ENCODE measurements at regions not wholly inside any gene's neighbourhood (a gene's known extent, or its start where the extent isn't known, plus 50 kb on each side); places are given as distances from the start of the nearest gene placed in this dataset.
"Not testable (repeated sequence)": the region's sequence is repeated elsewhere in the genome, so short reads cannot be mapped to it uniquely, and the experiment has no call there.

DNA sequence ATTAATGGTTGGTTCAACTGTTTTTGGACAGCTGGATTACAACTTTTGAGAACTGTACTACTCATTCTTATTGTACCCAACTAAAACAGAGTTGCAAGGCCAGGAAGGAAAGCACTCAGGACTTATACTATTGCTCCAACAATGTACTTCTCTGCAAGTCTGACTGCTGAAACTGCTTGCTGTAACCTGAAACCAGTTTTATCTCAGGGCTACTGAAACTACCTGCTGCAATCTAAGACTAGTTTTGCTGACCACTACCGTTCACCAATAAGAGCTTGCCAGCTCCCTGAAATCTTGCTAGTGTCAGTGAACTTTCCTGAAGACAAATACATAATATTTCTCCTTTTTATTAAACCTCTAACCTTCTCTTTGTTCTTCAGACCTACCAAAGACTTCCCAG is 157.3 kb downstream of the CDCA7 start:
- Histone ChIP-seq H3K4me3 (ENCODE audit: low read length in 2 of 2) (no peak overlapping the region), H3K27ac (ENCODE audit: low read length) (no peak overlapping the region), H3K36me3 (ENCODE audit: control insufficient read depth in 2 of 2, insufficient read depth in 2 of 2, low read length in 2 of 2) (no peaks in the 10 kb centered on the region), H3K9ac (ENCODE audit: low read length in 2 of 2) (no peak overlapping the region), H3K4me1 (ENCODE audit: control insufficient read depth, insufficient read depth, low read length) (no peaks in the 10 kb centered on the region), H3K27me3 (ENCODE audit: control insufficient read depth in 1 of 2, insufficient read depth in 2 of 2, low read length in 2 of 2) (no peaks in the 10 kb centered on the region), H3K9me3 (ENCODE audit: control insufficient read depth in 2 of 2, low read length in 2 of 2) (no peaks in the 10 kb centered on the region)

DNA sequence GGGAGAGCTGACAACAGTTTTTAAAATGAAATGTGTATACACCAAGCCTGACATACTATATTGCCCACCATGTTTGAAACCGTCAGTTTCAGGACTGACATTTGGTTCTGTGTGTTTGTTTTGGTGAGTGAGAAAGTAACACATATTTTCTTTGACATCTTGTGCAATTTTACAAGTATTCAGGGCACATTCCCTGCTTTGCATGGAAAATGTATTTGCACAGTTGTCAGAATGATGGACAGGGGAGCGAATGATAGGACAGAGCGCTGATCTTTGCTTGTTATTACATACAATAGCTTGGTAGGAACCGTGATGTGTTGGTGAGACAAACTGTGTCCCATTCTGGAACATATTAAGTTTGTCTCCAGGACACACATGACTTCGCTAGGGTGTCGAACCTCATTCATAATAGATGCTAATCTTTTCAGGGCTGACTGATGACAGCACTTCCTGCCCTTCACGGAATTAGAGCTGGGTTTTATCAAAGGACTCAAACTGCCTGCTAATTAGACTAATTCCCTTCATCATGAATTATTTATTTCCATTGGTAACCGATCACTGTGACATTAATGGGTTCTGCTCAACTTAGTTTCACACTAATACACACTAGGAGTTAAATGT is 158.5 kb downstream of the CDCA7 start:
- no peaks in the 10 kb centered on the region for H3K36me3 ChIP-seq (ENCODE audit: control insufficient read depth in 2 of 2, insufficient read depth in 2 of 2, low read length in 2 of 2)
- H3K4me1 ChIP-seq (ENCODE audit: control insufficient read depth, insufficient read depth, low read length), result no peaks in the 10 kb centered on the region
- H3K9me3 ChIP-seq (ENCODE audit: control insufficient read depth in 2 of 2, low read length in 2 of 2), result no peaks in the 10 kb centered on the region
- no peak overlapping the region for H3K4me3 ChIP-seq (ENCODE audit: low read length in 2 of 2)
- H3K27me3 ChIP-seq (ENCODE audit: control insufficient read depth in 1 of 2, insufficient read depth in 2 of 2, low read length in 2 of 2), result no peaks in the 10 kb centered on the region
- H3K27ac ChIP-seq (ENCODE audit: low read length), result no peak overlapping the region
- H3K9ac ChIP-seq (ENCODE audit: low read length in 2 of 2), result no peak overlapping the region

DNA sequence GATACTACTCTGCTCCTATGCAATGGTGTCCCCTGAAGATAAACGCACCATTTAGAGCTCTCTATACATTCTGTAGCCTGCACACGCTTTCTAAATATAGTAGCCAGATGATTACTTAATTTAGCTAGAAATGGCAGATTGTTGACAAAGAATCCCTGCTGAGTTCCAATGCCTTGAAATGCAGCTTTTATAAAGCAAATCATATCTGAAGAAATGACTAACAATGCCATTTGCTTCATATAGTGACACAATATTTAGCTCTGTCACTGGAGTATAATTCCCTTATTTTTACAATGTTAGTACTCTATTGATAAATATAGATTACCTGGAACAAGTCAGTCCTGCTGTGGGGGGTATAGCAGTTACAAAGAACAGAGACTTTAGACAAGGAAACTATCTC is 166.2 kb downstream of the CDCA7 start:
- Histone ChIP-seq H3K36me3 (ENCODE audit: control insufficient read depth in 2 of 2, insufficient read depth in 2 of 2, low read length in 2 of 2) (no peaks in the 10 kb centered on the region), H3K4me1 (ENCODE audit: control insufficient read depth, insufficient read depth, low read length) (no peaks in the 10 kb centered on the region), H3K27me3 (ENCODE audit: control insufficient read depth in 1 of 2, insufficient read depth in 2 of 2, low read length in 2 of 2) (peaks cover 0 to 2% of the 10 kb centered on the region in 2 donors), H3K4me3 (ENCODE audit: low read length in 2 of 2) (no peak overlapping the region), H3K27ac (ENCODE audit: low read length) (no peak overlapping the region), H3K9me3 (ENCODE audit: control insufficient read depth in 2 of 2, low read length in 2 of 2) (no peaks in the 10 kb centered on the region), H3K9ac (ENCODE audit: low read length in 2 of 2) (no peak overlapping the region)

DNA sequence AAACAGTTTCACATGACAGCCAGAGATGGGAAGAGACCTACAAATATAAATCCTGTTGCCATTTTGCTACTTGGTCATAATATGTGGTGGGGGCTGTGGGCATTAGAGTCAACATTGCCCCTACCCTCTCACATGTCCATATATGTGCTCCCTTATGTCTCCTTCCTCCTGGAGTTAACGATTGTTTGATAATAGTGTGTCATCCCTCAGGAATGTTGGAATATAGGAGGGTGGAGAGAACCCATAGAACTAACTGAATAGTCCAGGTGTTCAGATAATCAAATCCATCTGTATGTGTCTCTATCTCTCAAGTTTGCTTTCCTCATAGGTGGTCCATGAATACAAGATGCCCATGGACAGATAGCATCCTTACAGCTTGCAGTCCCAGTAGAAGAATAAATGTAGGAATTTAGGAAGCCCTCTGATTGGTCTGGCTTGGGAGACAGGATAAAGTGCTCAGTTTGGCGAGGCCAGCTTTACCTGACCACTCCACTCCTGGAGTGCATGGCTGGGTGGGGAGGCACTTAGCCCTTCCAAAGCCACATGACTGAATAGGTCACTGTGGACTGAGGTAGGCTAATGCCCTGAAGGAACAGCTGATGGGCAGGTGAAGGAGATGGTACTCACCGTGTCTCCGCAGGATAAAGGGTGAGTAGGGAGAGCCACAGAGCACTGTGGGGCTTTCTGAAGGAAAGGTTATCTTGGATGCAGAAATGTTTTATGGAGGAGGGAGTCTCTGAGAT is 166.9 kb downstream of the CDCA7 start:
- no peaks in the 10 kb centered on the region for H3K4me1 ChIP-seq (ENCODE audit: control insufficient read depth, insufficient read depth, low read length)
- peaks cover 0 to 2% of the 10 kb centered on the region in 2 donors for H3K27me3 ChIP-seq (ENCODE audit: control insufficient read depth in 1 of 2, insufficient read depth in 2 of 2, low read length in 2 of 2)
- no peak overlapping the region for H3K27ac ChIP-seq (ENCODE audit: low read length)
- no peaks in the 10 kb centered on the region for H3K9me3 ChIP-seq (ENCODE audit: control insufficient read depth in 2 of 2, low read length in 2 of 2)
- no peak overlapping the region for H3K4me3 ChIP-seq (ENCODE audit: low read length in 2 of 2)
- no peak overlapping the region for H3K9ac ChIP-seq (ENCODE audit: low read length in 2 of 2)
- H3K36me3 ChIP-seq (ENCODE audit: control insufficient read depth in 2 of 2, insufficient read depth in 2 of 2, low read length in 2 of 2), result no peaks in the 10 kb centered on the region

DNA sequence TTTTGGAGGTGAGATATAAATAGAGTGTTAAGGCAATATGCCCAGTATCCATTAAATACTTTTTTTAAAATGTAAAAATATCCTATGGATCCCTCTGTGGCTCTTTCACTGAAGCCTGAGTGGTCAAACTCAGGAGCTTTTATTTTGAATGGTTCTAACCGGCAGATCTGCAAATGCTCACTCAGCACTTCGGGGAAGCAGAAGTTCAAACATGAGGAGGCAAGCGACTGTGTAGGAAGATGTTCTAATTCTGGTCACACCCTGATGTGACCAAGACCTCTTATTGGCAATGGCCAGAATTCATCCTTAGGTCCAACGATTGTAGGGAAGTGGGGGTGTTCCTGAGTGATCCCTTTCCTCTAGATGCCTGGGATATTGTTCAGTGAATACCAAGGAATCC is 168.8 kb downstream of the CDCA7 start:
- H3K27me3 ChIP-seq (ENCODE audit: control insufficient read depth in 1 of 2, insufficient read depth in 2 of 2, low read length in 2 of 2), result peaks cover 0 to 2% of the 10 kb centered on the region in 2 donors
- H3K4me1 ChIP-seq (ENCODE audit: control insufficient read depth, insufficient read depth, low read length), result no peaks in the 10 kb centered on the region
- no peak overlapping the region for H3K27ac ChIP-seq (ENCODE audit: low read length)
- H3K9ac ChIP-seq (ENCODE audit: low read length in 2 of 2), result no peak overlapping the region
- H3K36me3 ChIP-seq (ENCODE audit: control insufficient read depth in 2 of 2, insufficient read depth in 2 of 2, low read length in 2 of 2), result no peaks in the 10 kb centered on the region
- no peaks in the 10 kb centered on the region for H3K9me3 ChIP-seq (ENCODE audit: control insufficient read depth in 2 of 2, low read length in 2 of 2)
- no peak overlapping the region for H3K4me3 ChIP-seq (ENCODE audit: low read length in 2 of 2)

DNA sequence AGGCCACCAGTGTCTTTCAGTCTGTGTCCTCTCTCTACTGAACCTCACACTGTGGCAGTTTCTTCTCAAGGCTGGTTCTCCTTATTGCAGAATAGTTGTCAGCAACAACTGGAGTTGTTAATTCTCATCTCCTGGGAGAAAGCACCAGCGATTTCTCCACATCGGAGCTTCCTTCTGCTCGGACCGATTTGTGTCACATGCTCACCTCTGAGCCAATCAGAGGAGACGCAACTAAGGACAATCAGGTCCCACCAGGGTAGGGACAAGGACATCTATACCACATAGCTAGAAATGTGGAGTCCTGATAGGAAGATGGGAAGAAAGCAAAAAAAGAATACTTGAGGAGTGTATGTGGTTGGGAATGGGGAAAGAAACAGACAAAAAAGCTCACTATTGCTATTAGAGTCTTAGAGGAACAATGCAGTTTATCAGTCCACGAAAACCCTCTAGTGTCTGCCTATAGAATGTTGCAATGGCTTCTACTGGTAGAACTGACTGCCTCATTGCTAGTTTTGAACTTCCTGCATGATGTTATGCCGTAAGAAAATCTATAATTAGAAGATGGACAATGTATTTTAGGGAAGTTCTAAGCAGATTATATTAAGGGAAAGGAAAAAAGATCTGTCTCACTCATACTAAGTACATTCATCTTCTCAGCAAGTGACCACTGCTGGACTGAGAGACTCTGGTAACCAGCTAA is 169.7 kb downstream of the CDCA7 start:
- no peak overlapping the region for H3K9ac ChIP-seq (ENCODE audit: low read length in 2 of 2)
- no peaks in the 10 kb centered on the region for H3K36me3 ChIP-seq (ENCODE audit: control insufficient read depth in 2 of 2, insufficient read depth in 2 of 2, low read length in 2 of 2)
- H3K27ac ChIP-seq (ENCODE audit: low read length), result no peak overlapping the region
- peaks cover 0 to 2% of the 10 kb centered on the region in 2 donors for H3K27me3 ChIP-seq (ENCODE audit: control insufficient read depth in 1 of 2, insufficient read depth in 2 of 2, low read length in 2 of 2)
- no peak overlapping the region for H3K4me3 ChIP-seq (ENCODE audit: low read length in 2 of 2)
- no peaks in the 10 kb centered on the region for H3K9me3 ChIP-seq (ENCODE audit: control insufficient read depth in 2 of 2, low read length in 2 of 2)
- no peaks in the 10 kb centered on the region for H3K4me1 ChIP-seq (ENCODE audit: control insufficient read depth, insufficient read depth, low read length)

DNA sequence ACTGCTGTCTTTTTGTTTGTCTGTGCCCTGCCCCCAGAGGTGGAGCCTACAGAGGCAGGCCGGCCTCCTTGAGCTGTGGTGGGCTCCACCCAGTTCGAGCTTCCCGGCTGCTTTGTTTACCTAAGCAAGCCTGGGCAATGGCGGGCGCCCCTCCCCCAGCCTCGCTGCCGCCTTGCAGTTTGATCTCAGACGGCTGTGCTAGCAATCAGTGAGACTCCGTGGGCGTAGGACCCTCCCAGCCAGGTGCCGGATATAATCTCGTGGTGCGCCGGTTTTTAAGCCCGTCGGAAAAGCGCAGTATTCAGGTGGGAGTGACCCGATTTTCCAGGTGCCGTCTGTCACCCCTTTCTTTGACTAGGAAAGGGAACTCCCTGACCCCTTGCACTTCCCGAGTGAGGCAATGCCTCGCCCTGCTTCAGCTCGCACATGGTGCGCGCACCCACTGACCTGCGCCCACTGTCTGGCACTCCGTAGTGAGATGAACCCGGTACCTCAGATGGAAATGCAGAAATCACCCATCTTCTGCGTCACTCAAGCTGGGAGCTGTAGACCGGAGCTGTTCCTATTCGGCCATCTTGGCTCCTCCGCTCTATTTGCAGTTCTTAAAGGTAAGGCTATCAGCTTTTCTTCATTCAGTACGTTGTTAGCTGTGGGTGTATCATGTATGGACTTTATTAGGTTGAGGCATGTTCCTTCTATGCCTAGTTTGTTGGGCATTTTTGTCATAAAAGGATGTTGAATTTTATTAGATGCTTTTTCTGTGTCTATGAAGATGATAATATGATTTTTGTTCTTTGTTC is 178.3 kb downstream of the CDCA7 start:
- H3K27me3 ChIP-seq (ENCODE audit: control insufficient read depth in 1 of 2, insufficient read depth in 2 of 2, low read length in 2 of 2); H3K4me3 ChIP-seq (ENCODE audit: low read length in 2 of 2): not testable (repeated sequence)

DNA sequence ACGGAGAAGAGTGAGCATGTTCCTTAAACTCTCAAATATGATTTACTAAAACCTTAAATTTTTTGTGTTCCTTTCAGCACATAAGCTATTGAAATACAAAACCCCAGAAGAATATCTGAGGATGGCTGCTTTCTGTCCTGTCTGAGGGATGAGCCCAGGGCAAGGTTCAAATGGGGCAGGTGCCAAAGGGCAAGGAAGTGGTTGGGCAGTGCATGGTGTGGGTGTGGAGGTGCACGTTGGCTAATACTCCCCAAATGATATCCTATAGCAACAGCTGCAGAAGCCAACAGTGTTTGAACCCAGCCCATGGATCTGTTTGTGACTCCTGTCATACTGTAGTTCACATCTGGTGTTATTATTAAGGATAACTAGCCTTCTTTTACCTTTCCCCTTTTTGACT is 183.0 kb downstream of the CDCA7 start:
- Histone ChIP-seq H3K27me3 (ENCODE audit: control insufficient read depth in 1 of 2, insufficient read depth in 2 of 2, low read length in 2 of 2) (no peaks in the 10 kb centered on the region), H3K9ac (ENCODE audit: low read length in 2 of 2) (no peak overlapping the region), H3K36me3 (ENCODE audit: control insufficient read depth in 2 of 2, insufficient read depth in 2 of 2, low read length in 2 of 2) (no peaks in the 10 kb centered on the region), H3K27ac (ENCODE audit: low read length) (no peak overlapping the region), H3K9me3 (ENCODE audit: control insufficient read depth in 2 of 2, low read length in 2 of 2) (no peaks in the 10 kb centered on the region), H3K4me1 (ENCODE audit: control insufficient read depth, insufficient read depth, low read length) (no peaks in the 10 kb centered on the region), H3K4me3 (ENCODE audit: low read length in 2 of 2) (no peak overlapping the region)

More for the DNA sequence above, 178.3 kb downstream of the CDCA7 start:
- H3K9me3 ChIP-seq (ENCODE audit: control insufficient read depth in 2 of 2, low read length in 2 of 2); H3K9ac ChIP-seq (ENCODE audit: low read length in 2 of 2); H3K27ac ChIP-seq (ENCODE audit: low read length); H3K4me1 ChIP-seq (ENCODE audit: control insufficient read depth, insufficient read depth, low read length); H3K36me3 ChIP-seq (ENCODE audit: control insufficient read depth in 2 of 2, insufficient read depth in 2 of 2, low read length in 2 of 2): not testable (repeated sequence)

DNA sequence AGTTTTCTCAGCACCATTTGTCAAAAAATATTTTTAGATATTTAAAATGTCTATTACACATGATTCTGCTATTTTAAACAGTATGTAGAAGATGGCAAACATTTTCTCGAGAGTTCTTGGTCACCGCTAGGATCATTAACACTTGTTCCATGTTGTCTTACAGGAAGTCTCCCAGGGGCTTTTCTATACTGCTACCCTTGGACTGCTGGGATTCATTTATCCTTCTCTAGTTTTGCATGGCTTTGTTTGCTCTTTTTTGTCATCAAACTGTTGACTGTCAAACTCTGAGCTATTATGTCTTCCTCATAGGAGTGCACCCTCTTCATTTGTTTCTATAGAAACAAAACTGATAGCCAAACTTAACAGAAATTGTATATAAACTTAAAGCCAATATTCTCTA is 184.9 kb downstream of the CDCA7 start:
- Histone ChIP-seq H3K9ac (ENCODE audit: low read length in 2 of 2) (no peak overlapping the region), H3K4me3 (ENCODE audit: low read length in 2 of 2) (no peak overlapping the region), H3K27ac (ENCODE audit: low read length) (no peak overlapping the region), H3K36me3 (ENCODE audit: control insufficient read depth in 2 of 2, insufficient read depth in 2 of 2, low read length in 2 of 2) (no peaks in the 10 kb centered on the region), H3K27me3 (ENCODE audit: control insufficient read depth in 1 of 2, insufficient read depth in 2 of 2, low read length in 2 of 2) (no peaks in the 10 kb centered on the region), H3K9me3 (ENCODE audit: control insufficient read depth in 2 of 2, low read length in 2 of 2) (no peaks in the 10 kb centered on the region), H3K4me1 (ENCODE audit: control insufficient read depth, insufficient read depth, low read length) (no peaks in the 10 kb centered on the region)

DNA sequence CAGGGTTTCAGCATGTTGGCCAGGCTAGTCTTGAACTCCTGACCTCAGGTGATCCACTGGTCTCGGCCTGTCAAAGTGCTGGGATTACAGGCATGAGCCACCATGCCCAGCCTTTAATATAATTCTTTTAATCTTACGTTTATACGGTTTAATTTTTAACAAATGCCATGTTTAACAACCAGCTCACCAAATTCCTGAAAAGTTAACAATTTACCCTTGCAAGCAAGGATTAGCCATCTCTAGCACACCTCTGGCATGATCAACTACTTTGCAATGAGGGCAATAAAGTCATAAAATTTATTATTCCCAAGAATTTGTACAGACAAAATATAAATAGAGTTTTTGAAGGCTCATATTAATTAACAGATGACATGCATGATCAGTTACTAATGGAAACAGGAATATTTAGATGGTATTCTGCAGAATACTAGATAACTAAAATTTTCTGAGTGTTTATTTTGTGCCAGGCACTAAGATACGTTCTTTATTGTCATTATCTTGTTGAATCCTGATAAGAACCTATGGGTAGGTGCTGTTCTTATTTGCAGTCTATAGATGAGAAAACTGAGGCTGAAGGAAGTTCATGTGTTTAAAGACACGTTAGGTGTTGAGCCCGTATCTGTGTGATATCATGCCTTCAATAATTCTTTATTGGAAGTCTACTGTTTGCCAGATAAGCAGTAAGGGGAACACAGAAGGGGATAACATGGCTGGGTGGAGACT is 190.1 kb downstream of the CDCA7 start:
- no peak overlapping the region for H3K27ac ChIP-seq (ENCODE audit: low read length)
- no peaks in the 10 kb centered on the region for H3K27me3 ChIP-seq (ENCODE audit: control insufficient read depth in 1 of 2, insufficient read depth in 2 of 2, low read length in 2 of 2)
- no peak overlapping the region for H3K4me3 ChIP-seq (ENCODE audit: low read length in 2 of 2)
- H3K4me1 ChIP-seq (ENCODE audit: control insufficient read depth, insufficient read depth, low read length), result no peaks in the 10 kb centered on the region
- H3K36me3 ChIP-seq (ENCODE audit: control insufficient read depth in 2 of 2, insufficient read depth in 2 of 2, low read length in 2 of 2), result no peaks in the 10 kb centered on the region
- H3K9ac ChIP-seq (ENCODE audit: low read length in 2 of 2), result no peak overlapping the region
- no peaks in the 10 kb centered on the region for H3K9me3 ChIP-seq (ENCODE audit: control insufficient read depth in 2 of 2, low read length in 2 of 2)
